SU-DHL-6 (cell line): ENCODE measurements at regions not wholly inside any gene's neighbourhood (a gene's known extent, or its start where the extent isn't known, plus 50 kb on each side); places are given as distances from the start of the nearest gene placed in this dataset.

Source experiments
- H2AFZ ChIP-seq: fragments of 200-600 bp; sonication (generic); 2 replicates; pipeline ENCODE4 v1.6.1; 2014; ENCODE audit warnings: low read depth, mild to moderate bottlenecking, moderate library complexity, mixed read lengths, antibody characterized with exemption, low read length; ENCODE audit not compliant: severe bottlenecking
- H3F3A ChIP-seq: fragments of 200-600 bp; shearing (Covaris generic); 2 replicates; pipeline ENCODE4 v1.6.0; 2016; ENCODE audit warnings: antibody characterized with exemption, mild to moderate bottlenecking; ENCODE audit not compliant: insufficient read depth
- H3K27ac ChIP-seq: fragments of 200-600 bp; sonication (generic); 2 replicates; pipeline ENCODE4 v1.5.1; 2016; ENCODE audit warnings: low read depth, mild to moderate bottlenecking, low read length, moderate library complexity, mixed read lengths
- H3K27me3 ChIP-seq: fragments of 200-600 bp; sonication (generic), shearing (Covaris generic); 2 replicates; pipeline ENCODE4 v1.6.0; 2014; ENCODE audit warnings: mild to moderate bottlenecking, low read length
- H3K36me3 ChIP-seq: fragments of 200-600 bp; sonication (generic); 2 replicates; pipeline ENCODE4 v1.6.1; 2014; ENCODE audit warnings: mild to moderate bottlenecking, low read length, mixed read lengths
- H3K4me2 ChIP-seq: fragments of 300-600, 200-600 bp; shearing (Covaris generic), sonication (generic); 2 replicates; pipeline ENCODE4 v1.6.0; 2014; ENCODE audit warnings: low read length, low read depth, mild to moderate bottlenecking; ENCODE audit not compliant: poor library complexity, severe bottlenecking
- H3K4me3 ChIP-seq: fragments of 200-600 bp; sonication (generic); 2 replicates; pipeline ENCODE4 v1.5.1; 2014; ENCODE audit warnings: antibody characterized with exemption, low read length, mild to moderate bottlenecking, mixed read lengths; ENCODE audit not compliant: insufficient read depth, poor library complexity, severe bottlenecking
- H3K79me2 ChIP-seq: fragments of 200-600 bp; sonication (generic); 2 replicates; pipeline ENCODE4 v1.6.1; 2014; ENCODE audit warnings: mild to moderate bottlenecking, low read length, moderate library complexity; ENCODE audit not compliant: insufficient read depth
- H3K9ac ChIP-seq: fragments of 200-600 bp; sonication (generic); 2 replicates; pipeline ENCODE4 v1.7.0; 2014; ENCODE audit warnings: mild to moderate bottlenecking, low read length
- H3K9me2 ChIP-seq: fragments of 200-600 bp; sonication (generic); replicated peaks from 2 replicates; pipeline ENCODE4 v1.6.1; 2014; ENCODE audit warnings: low read length; ENCODE audit not compliant: insufficient read depth
- H3K9me3 ChIP-seq: fragments of 200-600 bp; sonication (generic); 2 replicates; pipeline ENCODE4 v1.6.1; 2014; ENCODE audit warnings: low read length, mixed read lengths; ENCODE audit not compliant: insufficient read depth
- H4K20me1 ChIP-seq: fragments of 200-600 bp; sonication (generic); 2 replicates; pipeline ENCODE4 v1.6.1; 2014; ENCODE audit warnings: low read depth, mild to moderate bottlenecking, antibody characterized with exemption, low read length, moderate library complexity, mixed read lengths
- EZH2phosphoT487 ChIP-seq: fragments of 200-600 bp; sonication (generic), shearing (Covaris generic); conservative IDR thresholded peaks from 2 replicates; pipeline ENCODE4 v1.6.1; 2018; ENCODE audit warnings: mild to moderate bottlenecking, antibody characterized with exemption, low read length, moderate library complexity, mixed read lengths
- TF ChIP-seq, protein P1 (sequence below): fragments of 200-600 bp; sonication (generic); IDR thresholded peaks from one replicate; pipeline ENCODE4 v1.5.1; 2017; ENCODE audit warnings: antibody characterized with exemption, mild to moderate bottlenecking, low read length, moderate library complexity; ENCODE audit not compliant: insufficient read depth, poor library complexity, severe bottlenecking

DNA sequence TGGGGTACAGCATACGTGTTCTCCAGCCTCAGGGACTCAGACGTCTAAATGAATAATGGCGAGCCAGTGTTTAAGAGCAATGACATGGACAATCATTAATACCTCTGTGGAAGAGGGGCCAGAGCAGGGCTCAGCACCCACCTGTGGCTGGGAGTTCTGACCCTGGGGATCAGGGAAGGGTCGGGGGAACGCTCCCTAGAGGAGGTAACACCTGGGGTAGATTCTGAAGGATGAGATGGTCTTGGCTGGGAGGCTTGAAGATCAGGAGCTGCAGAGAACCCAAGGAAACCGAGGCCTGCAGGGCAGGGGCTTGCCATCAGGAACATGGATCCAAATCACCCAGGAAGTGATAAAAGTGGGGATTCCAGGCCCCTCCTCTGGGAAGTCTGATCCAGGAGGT is 138.2 kb upstream of the RUNX3 start:
- Histone ChIP-seq H3F3A (no peaks in the 10 kb centered on the region), H3K9ac (no peak overlapping the region), H3K9me3 (no peaks in the 10 kb centered on the region), H3K79me2 (no peaks in the 10 kb centered on the region), H3K36me3 (no peaks in the 10 kb centered on the region), H3K4me3 (no peak overlapping the region), H3K4me2 (no peak overlapping the region), H4K20me1 (no peaks in the 10 kb centered on the region), H3K27me3 (no peaks in the 10 kb centered on the region), H3K9me2 (no peaks in the 10 kb centered on the region), H2AFZ (no peak overlapping the region), H3K27ac (no peak overlapping the region)
- TF ChIP-seq, protein P1, sequence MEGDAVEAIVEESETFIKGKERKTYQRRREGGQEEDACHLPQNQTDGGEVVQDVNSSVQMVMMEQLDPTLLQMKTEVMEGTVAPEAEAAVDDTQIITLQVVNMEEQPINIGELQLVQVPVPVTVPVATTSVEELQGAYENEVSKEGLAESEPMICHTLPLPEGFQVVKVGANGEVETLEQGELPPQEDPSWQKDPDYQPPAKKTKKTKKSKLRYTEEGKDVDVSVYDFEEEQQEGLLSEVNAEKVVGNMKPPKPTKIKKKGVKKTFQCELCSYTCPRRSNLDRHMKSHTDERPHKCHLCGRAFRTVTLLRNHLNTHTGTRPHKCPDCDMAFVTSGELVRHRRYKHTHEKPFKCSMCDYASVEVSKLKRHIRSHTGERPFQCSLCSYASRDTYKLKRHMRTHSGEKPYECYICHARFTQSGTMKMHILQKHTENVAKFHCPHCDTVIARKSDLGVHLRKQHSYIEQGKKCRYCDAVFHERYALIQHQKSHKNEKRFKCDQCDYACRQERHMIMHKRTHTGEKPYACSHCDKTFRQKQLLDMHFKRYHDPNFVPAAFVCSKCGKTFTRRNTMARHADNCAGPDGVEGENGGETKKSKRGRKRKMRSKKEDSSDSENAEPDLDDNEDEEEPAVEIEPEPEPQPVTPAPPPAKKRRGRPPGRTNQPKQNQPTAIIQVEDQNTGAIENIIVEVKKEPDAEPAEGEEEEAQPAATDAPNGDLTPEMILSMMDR, result no peak
- no peak for TF ChIP-seq EZH2phosphoT487

- no peaks in the 10 kb centered on the region for H3K36me3 ChIP-seq
- no peak for TF ChIP-seq EZH2phosphoT487
- TF ChIP-seq, protein P1, result no peak
- no peaks in the 10 kb centered on the region for H3K9me3 ChIP-seq
- H3K27me3 ChIP-seq, result no peaks in the 10 kb centered on the region
- no peaks in the 10 kb centered on the region for H3K79me2 ChIP-seq
- no peak overlapping the region for H3K4me2 ChIP-seq
- H3K4me3 ChIP-seq, result no peak overlapping the region
- no peak overlapping the region for H3K9ac ChIP-seq
- no peaks in the 10 kb centered on the region for H4K20me1 ChIP-seq
- H3K27ac ChIP-seq, result no peak overlapping the region
- H3F3A ChIP-seq, result no peaks in the 10 kb centered on the region
- no peak overlapping the region for H2AFZ ChIP-seq
- H3K9me2 ChIP-seq, result no peaks in the 10 kb centered on the region
These were observed 137.6 kb upstream of the RUNX3 start for GRCh38 chr1:25067518-25068251.

- Histone ChIP-seq H3K79me2 (no peaks in the 10 kb centered on the region), H3K27ac (no peak overlapping the region), H3K9ac (no peak overlapping the region), H3K9me2 (no peaks in the 10 kb centered on the region), H3K4me3 (no peak overlapping the region), H4K20me1 (no peaks in the 10 kb centered on the region), H3K36me3 (no peaks in the 10 kb centered on the region), H3K9me3 (no peaks in the 10 kb centered on the region), H3F3A (no peaks in the 10 kb centered on the region), H3K4me2 (no peak overlapping the region), H3K27me3 (no peaks in the 10 kb centered on the region), H2AFZ (no peak overlapping the region)
- TF ChIP-seq, protein P1, result no peak
- no peak for TF ChIP-seq EZH2phosphoT487
These were observed 136.8 kb upstream of the RUNX3 start for GRCh38 chr1:25066731-25067517.
